Adipocyte (in vitro differentiated cells): ENCODE measurements at regions not wholly inside any gene's neighbourhood (a gene's known extent, or its start where the extent isn't known, plus 50 kb on each side); places are given as distances from the start of the nearest gene placed in this dataset.

ENCODE experiments used
- DNase-seq: peaks from one replicate; pipeline ENCODE4 v3.0.0-alpha.2; 2015; ENCODE audit warnings: low read depth
- H3K27me3 ChIP-seq: replicated peaks from 2 replicates; pipeline ENCODE4 v1.7.0; 2013; ENCODE audit warnings: mild to moderate bottlenecking, low read length, moderate library complexity; ENCODE audit not compliant: control insufficient read depth, insufficient read depth
- H3K36me3 ChIP-seq: 2 replicates; pipeline ENCODE4 v1.7.0; 2013; ENCODE audit warnings: low read length, mild to moderate bottlenecking, moderate library complexity; ENCODE audit not compliant: control insufficient read depth, insufficient read depth, severe bottlenecking
- H3K4me1 ChIP-seq: 2 replicates; pipeline ENCODE4 v1.7.0; 2013; ENCODE audit warnings: mild to moderate bottlenecking, low read length, moderate library complexity; ENCODE audit not compliant: control insufficient read depth, insufficient read depth
- H3K4me3 ChIP-seq: 2 replicates; pipeline ENCODE4 v1.7.0; 2013; ENCODE audit warnings: mild to moderate bottlenecking, low read length, moderate library complexity
- H3K9ac ChIP-seq: 2 replicates; pipeline ENCODE4 v1.7.0; 2013; ENCODE audit warnings: mild to moderate bottlenecking, low read length, moderate library complexity
- H3K9me3 ChIP-seq: 2 replicates; pipeline ENCODE4 v1.7.0; 2013; ENCODE audit warnings: mild to moderate bottlenecking, low read length, moderate library complexity; ENCODE audit not compliant: control insufficient read depth

GRCh38 chr9:79913867-79914266, 342.1 kb downstream of the TLE4 start:
- DNase-seq = no peak
- Histone ChIP-seq H3K36me3 (no peaks in the 10 kb centered on the region), H3K27me3 (no peaks in the 10 kb centered on the region), H3K4me1 (no peaks in the 10 kb centered on the region), H3K9ac (no peak overlapping the region), H3K9me3 (no peaks in the 10 kb centered on the region), H3K4me3 (no peak overlapping the region)

GRCh38 chr9:79912318-79913070, 340.7 kb downstream of the TLE4 start:
- Histone ChIP-seq H3K36me3 (no peaks in the 10 kb centered on the region), H3K9ac (no peak overlapping the region), H3K4me3 (no peak overlapping the region), H3K27me3 (no peaks in the 10 kb centered on the region), H3K9me3 (no peaks in the 10 kb centered on the region), H3K4me1 (no peaks in the 10 kb centered on the region)
- peak; percentile 76 for DNase-seq

DNA sequence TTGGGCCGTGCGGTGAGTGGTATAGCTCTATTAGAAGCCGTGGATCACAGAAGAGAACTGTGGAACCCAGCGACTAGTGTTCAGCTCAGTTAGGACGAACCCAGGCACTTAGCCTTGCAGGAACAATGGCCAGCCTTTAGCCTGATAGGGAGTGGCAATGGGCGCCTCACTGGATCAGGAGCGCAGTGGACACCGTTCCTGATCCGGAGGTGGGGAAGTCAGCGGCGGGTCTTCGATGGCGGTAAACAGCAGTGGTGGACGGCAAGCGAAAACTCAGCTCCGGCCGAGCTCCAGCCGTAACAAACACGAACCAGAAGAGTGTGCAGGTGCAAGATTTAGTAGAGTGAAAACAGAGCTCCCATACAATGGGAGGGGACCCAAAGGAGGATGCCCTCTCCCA, 340.0 kb downstream of the TLE4 start:
- DNase-seq = no peak
- Histone ChIP-seq H3K9me3 (no peaks in the 10 kb centered on the region), H3K4me1 (no peaks in the 10 kb centered on the region), H3K9ac (no peak overlapping the region), H3K4me3 (no peak overlapping the region), H3K27me3 (no peaks in the 10 kb centered on the region), H3K36me3 (no peaks in the 10 kb centered on the region)

DNA sequence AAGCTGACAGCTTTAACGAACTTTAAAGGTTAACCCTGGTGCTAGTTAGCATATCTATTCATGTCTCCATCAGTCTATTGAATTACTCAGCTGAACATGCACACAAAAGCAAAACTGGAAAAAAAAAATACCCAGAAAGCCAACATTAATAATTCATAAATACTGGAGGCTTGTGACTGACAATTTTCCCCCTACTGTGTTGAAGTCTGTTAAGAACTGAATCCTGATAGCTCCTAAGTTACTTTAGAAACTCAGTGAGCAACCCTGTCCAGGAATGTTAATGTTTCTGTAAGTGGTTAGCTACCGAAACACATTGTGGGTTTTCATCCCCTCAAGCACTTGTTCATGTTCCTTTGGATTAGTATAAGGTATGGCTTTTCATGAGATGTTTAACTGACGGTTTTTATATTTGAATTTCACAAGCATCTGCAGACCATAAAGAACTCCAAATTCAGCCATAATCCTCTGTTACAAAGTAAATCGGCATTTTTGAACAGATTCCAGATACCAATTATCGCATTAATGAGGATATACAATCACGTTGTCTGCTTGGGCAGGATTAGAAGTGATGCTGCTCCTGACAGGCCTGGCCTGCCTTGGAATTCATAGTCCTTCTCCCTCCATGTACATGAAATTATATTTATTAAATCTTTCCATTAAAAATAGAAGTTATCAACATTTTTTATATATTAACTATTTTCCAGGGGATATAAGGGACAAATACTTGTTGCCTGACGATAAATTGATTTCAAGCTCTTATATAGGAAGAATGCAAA, 331.2 kb downstream of the TLE4 start:
- no peaks in the 10 kb centered on the region for H3K36me3 ChIP-seq
- H3K9me3 ChIP-seq = no peaks in the 10 kb centered on the region
- DNase-seq = no peak
- H3K9ac ChIP-seq = no peak overlapping the region
- H3K27me3 ChIP-seq = no peaks in the 10 kb centered on the region
- H3K4me1 ChIP-seq = no peaks in the 10 kb centered on the region
- H3K4me3 ChIP-seq = no peak overlapping the region

DNA sequence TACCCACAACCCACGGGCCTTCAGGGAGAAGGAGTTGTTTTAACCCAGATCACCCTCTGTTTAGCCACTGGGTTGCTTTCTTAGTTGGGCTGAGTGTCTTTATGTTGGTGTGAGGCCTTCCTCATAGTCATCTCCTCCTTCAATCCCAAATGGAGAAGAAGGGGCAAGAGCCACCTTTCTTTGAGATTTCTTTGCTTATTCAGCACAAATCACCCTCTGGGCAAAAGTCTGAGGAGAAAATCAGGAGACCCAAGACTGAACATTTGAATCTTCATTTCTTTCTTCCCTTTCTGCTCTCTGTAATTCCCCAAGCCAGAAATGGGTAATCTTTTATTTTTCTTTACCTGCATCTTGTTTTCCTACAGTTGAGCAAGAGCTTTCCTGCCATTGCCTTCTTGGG, 329.0 kb downstream of the TLE4 start:
- H3K4me3 ChIP-seq = no peak overlapping the region
- H3K27me3 ChIP-seq = no peaks in the 10 kb centered on the region
- DNase-seq = no peak
- no peaks in the 10 kb centered on the region for H3K36me3 ChIP-seq
- no peak overlapping the region for H3K9ac ChIP-seq
- no peaks in the 10 kb centered on the region for H3K9me3 ChIP-seq
- no peaks in the 10 kb centered on the region for H3K4me1 ChIP-seq

DNA sequence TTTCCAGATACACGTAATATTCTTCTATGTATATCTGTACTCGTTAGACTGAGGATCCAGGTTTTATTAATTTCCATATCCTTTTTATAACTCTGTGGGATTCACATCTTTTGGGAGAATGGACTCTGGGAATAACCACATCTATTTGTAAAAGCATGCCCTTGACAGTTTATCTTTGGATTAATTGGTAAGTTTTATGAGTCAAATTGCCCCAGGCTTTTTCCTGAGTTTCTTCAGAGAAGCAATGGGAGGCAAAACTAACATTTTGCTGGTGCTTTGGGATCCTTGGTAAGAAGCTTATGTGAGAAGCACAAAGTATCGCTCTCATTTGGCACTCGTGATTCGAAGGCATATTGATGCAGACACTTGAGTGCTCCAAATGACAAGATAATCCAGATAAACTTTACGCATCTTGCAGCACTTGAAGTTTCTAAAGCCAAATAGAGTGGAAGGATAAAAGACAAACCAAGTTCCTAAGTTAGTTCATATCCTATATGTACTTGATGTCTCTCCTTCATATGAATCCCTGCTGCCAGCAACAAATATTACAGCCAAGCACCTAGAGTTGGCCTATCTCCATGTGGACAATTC, 324.7 kb downstream of the TLE4 start:
- Histone ChIP-seq H3K9ac (no peak overlapping the region), H3K27me3 (peaks cover 4% of the 10 kb centered on the region), H3K9me3 (no peaks in the 10 kb centered on the region), H3K4me1 (no peaks in the 10 kb centered on the region), H3K36me3 (no peaks in the 10 kb centered on the region), H3K4me3 (no peak overlapping the region)
- DNase-seq = peak; percentile 53

DNA sequence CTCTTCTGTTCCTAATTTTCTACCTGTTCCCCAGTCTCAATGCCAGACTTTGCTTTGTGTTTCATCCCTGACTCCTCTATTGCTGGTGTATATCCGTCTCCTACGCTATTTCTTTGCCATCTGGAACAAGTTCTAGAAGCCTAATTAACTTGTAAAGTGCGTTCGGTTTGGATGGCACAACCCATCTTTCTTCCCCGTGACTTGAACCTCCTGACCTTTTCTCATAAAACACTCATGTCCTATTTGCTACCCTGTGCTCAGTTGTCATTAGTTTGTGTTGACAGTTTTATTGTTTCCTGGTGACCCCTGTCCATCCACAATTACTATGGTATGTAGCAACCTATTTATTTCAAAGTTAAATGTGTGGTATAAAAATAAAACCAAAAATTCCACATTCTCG, 323.5 kb downstream of the TLE4 start:
- no peaks in the 10 kb centered on the region for H3K36me3 ChIP-seq
- no peak for DNase-seq
- no peaks in the 10 kb centered on the region for H3K9me3 ChIP-seq
- peaks cover 4% of the 10 kb centered on the region for H3K27me3 ChIP-seq
- H3K4me1 ChIP-seq = no peaks in the 10 kb centered on the region
- no peak overlapping the region for H3K9ac ChIP-seq
- H3K4me3 ChIP-seq = no peak overlapping the region

GRCh38 chr9:79889369-79889768, 317.6 kb downstream of the TLE4 start:
- Histone ChIP-seq H3K4me1 (no peaks in the 10 kb centered on the region), H3K9me3 (no peaks in the 10 kb centered on the region), H3K27me3 (peaks cover 4% of the 10 kb centered on the region), H3K4me3 (no peak overlapping the region), H3K36me3 (no peaks in the 10 kb centered on the region), H3K9ac (no peak overlapping the region)
- no peak for DNase-seq

DNA sequence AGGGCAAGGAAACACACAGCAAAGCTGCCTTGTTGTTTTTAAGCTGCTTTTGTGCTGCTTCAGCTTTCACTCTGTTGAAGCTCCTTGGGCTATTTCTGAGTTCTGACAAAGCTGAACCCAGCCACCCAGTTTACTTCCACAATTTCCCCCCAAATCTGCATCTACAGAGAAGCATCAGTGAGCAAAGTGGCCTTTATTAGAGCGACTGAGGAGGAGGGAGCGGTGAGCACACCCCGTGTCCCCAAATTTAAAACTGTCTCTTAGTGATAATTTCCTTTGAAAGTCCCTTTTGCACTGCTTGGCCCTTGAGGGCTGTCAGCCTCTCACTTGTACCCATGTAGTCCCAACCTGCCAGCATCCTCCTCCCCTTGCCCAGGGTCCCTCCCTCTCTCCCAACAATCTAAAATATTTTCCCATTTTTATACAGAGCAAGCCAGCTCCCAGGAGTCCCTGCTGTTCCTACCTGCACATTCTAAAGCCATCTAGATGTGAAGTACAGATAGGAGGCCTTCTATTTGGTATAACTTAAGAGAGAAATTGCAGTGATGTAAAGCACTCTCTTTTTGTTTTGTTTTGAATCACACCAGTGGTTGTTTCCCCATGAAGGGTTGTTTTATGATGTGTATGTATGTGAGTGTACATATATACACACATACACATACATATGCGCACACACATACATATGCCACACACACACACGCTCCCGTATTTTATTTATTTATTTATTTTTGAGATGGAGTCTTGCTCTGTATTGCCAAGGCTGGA, 313.5 kb downstream of the TLE4 start:
- DNase-seq = no peak
- Histone ChIP-seq H3K4me3 (no peak overlapping the region), H3K27me3 (no peaks in the 10 kb centered on the region), H3K36me3 (no peaks in the 10 kb centered on the region), H3K9me3 (no peaks in the 10 kb centered on the region), H3K9ac (no peak overlapping the region), H3K4me1 (no peaks in the 10 kb centered on the region)

DNA sequence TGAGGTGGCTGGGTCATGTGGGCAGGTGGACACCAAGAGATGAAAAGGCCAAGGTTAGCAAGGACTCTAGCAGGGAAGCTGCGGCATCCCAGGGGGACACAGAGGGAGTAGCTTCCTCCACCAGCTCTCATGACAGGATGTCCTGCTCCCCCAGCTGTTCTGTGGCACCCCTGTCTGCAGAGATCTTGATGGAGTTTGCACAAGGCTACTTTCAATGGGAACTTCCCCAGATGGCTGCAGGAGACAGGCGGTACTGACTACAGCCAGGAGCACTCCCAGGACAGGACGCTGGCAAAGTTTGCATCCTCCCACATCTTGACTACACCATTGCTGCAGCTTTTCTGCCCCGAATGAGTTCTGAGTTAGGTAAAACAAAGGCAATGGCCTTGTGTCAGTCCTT, 312.8 kb downstream of the TLE4 start:
- H3K4me3 ChIP-seq = no peak overlapping the region
- no peaks in the 10 kb centered on the region for H3K36me3 ChIP-seq
- H3K4me1 ChIP-seq = no peaks in the 10 kb centered on the region
- DNase-seq = no peak
- H3K9ac ChIP-seq = no peak overlapping the region
- H3K9me3 ChIP-seq = no peaks in the 10 kb centered on the region
- H3K27me3 ChIP-seq = no peaks in the 10 kb centered on the region

GRCh38 chr9:79883073-79883645, 311.4 kb downstream of the TLE4 start:
- H3K27me3 ChIP-seq = no peaks in the 10 kb centered on the region
- no peaks in the 10 kb centered on the region for H3K36me3 ChIP-seq
- no peak overlapping the region for H3K4me3 ChIP-seq
- H3K9ac ChIP-seq = no peak overlapping the region
- DNase-seq = no peak
- H3K4me1 ChIP-seq = no peaks in the 10 kb centered on the region
- no peaks in the 10 kb centered on the region for H3K9me3 ChIP-seq
